ENCODE measurements at regions not wholly inside any gene's neighbourhood (a gene's known extent, or its start where the extent isn't known, plus 50 kb on each side); places are given as distances from the start of the nearest gene placed in this dataset.

DNA sequence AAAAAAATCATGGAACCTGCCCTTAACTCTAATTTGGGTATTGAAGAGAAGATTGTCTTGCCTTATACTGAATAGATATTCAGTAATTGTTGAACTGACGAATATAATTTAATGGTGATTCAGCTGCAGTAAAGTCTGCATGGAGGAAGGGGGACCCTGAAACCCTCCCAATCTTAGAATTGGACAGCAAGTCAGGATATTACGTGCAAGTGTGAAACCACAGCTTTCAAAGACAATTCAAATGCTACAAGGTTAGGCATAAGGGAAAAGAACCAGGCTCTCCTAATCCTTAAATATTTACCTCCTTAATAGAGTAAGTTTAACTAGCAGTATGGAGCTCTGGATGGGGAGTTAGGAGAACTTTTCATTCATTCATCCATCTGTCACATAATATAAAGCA lies 226.9 kb upstream of the TNP1 start:
- no peak for DNase-seq (ENCODE audit: low spot score)

- no peak for DNase-seq (ENCODE audit: low spot score)
These were observed 226.2 kb upstream of the TNP1 start for GRCh38 chr2:217086038-217086522.

DNA sequence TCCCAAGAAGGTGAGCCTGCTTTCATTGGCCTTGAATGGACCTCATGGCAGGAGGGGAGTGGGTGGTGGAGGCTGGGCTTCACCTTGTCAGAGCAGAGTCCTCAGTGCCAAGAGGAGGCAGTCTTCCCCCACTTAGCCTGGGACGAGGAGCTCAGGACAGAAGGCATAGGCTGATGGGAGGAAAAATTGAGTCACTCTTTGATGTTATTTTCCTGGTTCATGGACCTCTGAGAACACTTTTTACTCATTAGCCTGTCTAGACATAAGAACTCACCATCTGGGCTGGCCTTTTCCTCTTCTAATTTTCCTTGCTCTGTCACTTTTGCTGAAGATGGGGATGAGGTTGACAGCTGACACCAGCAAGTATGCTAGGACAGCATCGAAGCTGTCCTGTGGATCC lies 225.7 kb upstream of the TNP1 start:
- DNase-seq (ENCODE audit: low spot score): no peak

DNA sequence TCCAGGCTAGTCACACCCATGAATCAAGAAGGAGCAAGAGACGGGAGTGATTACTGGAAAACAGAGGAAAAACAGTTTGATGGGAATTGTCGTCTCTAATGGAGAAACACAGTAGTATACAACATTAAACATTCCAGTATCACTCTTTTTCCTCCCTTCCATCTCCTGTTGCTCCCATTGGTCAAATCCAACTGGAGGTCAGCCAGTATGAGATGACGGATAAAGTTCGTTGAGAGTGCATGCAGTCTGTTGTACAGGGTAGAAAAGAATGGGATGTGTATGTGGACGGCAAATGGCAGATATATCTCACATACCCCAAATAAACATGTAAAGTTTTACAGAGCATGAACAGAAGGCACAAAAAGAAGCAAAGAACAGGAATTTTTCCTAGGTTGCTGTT lies 221.9 kb upstream of the TNP1 start:
- no peak for DNase-seq (ENCODE audit: low spot score)

GRCh38 chr2:217079165-217079564 lies 219.3 kb upstream of the TNP1 start:
- DNase-seq (ENCODE audit: low spot score): no peak

DNA sequence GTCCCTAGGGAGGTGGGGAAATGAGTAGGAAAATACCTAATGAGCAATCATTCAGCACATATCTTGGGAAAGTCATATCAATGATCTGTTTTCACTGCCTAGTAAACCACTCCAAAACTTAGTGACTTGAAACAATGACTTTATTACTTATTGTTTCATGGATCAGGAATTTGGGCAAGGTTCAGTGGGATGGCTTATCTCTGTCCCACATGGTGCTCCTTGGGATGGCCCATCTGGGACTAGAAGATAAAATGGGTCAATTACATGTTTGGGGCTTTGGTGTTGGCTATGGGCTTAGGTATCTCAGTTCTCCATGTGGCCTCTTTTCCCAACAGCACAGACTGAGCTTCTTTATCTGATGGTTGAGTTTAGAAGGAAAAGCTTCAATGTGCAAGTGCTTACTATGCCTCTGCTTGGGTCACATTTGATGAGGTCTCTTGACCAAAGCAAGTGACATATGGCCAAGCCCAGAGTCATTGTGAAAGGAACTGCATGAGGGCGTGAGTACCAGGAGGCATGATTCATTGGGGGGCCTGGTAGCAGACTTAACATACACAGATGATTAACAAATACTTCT lies 218.1 kb upstream of the TNP1 start:
- DNase-seq (ENCODE audit: low spot score): no peak

GRCh38 chr2:217076657-217077232 lies 216.9 kb upstream of the TNP1 start:
- no peak for DNase-seq (ENCODE audit: low spot score)

DNA sequence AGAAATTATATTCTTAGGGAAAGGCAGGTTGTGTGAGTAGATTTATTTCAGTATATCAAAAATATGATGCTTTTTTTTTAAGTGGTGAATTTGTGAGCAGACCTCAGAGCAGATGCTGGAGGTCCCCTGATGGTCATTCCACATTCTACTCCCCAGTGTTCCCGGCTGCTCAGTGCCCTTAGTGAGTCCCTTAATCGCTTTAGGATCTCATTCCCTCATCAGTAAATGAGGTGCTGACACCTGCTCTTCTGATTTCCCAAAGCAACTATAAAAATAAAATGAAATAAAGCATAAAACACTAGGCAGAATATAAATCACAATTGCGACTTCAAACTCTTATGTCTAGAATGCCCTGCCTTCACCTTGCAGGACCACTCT lies 216.2 kb upstream of the TNP1 start:
- no peak for DNase-seq (ENCODE audit: low spot score)

- no peak for DNase-seq (ENCODE audit: low spot score)
These were observed 215.6 kb upstream of the TNP1 start for GRCh38 chr2:217075268-217076057.

DNA sequence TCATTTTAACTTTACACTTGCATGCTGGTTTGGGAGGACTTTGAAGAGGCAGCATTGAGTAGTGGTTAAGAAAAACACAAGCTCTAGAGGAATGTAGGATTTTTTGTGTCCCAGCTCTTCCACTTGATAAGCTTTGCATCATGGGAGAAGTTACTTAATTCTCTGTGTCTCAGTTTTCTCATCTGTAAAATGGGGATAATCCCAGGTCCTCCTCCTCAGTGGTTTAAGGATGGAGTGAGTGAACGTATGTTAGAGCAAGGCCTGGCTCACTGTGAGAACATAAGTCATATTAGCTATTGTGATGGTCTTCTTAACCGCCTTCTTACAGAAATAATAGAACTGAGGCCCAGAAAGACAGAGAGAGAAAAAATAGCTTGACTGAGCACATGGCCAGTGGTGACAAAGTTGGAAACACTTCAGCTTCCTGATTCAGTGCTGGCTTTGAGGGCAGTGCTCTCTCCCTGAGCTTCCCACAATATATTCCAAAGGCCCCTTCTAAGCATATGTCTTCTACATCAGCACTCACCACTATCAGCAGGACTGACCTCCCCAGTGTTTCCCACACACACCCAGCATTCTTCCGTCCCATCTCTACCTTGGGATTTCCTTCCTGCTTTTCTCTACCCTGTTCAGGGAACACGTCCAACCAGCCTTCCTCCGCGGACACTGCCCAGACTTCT lies 214.9 kb upstream of the TNP1 start:
- DNase-seq (ENCODE audit: low spot score): no peak

DNA sequence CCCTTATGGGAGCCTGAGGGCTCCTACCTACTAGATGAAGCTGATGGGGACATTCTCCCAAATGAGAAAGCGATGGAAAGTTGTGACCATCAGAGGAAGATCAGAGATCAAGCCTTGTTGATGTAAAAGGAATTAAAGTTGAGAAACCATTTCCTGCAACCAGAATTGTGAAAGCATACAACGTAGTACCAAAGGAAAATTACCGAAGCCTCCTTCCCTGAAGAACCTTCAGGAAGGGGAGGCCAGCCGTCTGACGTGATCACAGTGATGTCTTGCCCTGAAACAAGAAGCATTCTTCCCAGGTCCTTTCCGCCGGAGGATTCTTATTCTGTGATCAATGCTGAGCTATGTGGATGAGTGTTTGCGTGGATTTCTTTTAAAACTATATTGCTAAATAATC lies 211.6 kb upstream of the TNP1 start:
- no peak for DNase-seq (ENCODE audit: low spot score)

- no peak for DNase-seq (ENCODE audit: low spot score)
These were observed 210.7 kb upstream of the TNP1 start for GRCh38 chr2:217070611-217071010.

- DNase-seq (ENCODE audit: low spot score): no peak
These were observed 210.2 kb upstream of the TNP1 start for GRCh38 chr2:217070043-217070430.

DNA sequence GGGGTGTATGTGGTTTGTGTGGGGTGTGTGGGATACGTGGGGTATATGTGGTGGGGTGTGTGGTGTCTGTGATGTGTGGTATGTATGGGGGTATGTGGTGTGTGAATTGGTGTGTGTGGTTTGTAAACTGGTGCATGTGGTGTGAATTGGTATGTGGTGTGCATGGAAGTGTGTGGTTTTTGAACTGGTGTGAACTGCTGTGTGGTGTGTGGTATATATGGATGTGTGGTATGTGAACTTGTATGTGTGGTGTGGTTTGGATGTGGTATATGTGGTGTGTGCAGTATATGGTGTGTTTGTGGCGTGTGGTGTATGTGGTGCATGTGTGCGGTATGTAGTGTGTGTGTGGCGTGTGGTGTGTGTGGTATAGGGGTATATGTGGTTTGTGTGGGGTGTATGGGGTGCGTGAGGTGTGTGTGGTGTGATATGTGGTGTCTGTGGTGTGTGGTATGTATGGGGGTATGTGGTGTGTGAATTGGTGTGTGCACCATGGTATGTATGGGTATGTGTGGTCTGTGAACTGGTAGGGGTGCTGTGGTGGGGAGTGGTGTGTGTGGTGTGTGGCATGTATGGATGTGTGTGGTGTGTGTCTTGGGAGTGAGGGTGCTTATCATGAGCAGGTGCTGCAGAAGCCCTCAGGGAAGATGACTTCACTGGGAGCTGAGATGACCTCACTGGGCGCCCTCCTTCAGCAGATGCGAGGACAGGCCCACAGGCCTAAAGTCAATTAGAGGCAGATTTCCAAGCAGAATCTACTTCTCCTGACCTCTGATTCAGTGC lies 209.6 kb upstream of the TNP1 start:
- no peak for DNase-seq (ENCODE audit: low spot score)

GRCh38 chr2:217068677-217069250 lies 208.9 kb upstream of the TNP1 start:
- DNase-seq (ENCODE audit: low spot score): no peak

DNA sequence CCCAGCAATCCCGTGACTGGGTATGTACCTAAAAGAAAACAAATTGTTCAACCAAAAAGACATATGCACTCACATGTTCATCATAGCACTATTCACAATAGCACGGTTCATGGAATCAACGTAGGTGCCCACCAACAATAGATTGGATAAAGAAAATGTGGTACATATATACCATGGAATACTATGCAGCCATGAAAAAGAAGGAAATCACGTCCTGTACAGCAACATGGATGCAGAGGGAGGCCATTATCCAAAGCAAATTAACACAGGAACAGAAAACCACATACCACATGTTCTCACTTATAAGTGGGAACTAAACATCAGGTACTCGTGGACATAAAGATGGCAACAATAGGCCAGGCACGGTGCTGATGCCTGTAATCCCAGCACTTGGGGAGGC lies 207.9 kb upstream of the TNP1 start:
- DNase-seq (ENCODE audit: low spot score): no peak

GRCh38 chr2:217066510-217067270 lies 206.8 kb upstream of the TNP1 start:
- DNase-seq (ENCODE audit: low spot score): no peak

DNA sequence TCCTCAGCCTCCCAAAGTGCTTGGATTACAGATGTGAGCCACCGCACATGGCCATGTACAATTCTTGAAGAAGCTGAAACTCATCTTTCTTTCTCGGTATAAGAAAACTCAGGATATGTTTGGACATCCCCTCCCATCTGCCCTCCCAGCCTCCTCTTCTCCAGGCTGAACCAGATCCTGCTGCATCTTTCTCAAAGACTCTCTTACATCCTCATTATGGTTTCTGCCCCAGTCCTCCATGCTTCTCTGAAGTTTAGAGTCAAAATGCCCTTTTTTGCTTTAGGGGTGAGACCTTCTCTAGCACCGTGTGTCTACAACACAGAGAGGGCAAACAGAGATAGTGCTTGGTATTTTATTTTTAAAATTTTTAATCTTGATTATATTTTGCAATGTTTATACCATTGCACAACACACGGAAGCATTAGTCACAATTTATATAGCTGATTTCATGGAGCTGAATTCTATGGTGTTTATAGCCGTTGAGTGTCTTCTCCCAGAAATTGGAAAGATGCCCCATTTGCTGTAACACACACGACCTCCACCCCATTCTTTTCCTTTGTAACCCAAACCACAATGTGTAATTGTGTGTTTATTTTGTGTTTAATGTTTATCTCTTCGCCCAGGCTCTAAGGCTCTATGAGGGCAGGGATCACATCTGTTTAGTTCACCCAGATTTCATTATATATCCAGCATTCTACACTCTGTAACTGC lies 206.0 kb upstream of the TNP1 start:
- peak; percentile 5 for DNase-seq (ENCODE audit: low spot score)

DNA sequence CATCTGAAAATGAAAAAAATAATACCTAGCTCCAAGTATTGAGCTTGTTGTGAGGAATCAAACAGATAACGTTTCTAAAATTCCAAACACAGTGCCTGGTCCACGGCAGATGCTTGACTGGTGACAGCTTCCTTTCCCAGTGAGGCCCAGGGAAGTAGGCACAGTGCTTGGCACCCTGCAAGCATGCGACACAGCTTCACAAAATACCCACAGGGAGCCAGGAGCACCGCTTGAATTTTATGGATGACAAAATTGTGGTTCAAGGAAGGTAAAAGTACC lies 205.1 kb upstream of the TNP1 start:
- DNase-seq (ENCODE audit: low spot score): no peak

GRCh38 chr2:217064234-217065011 lies 204.6 kb upstream of the TNP1 start:
- no peak for DNase-seq (ENCODE audit: low spot score)
